Panc1 (cell line): ENCODE measurements at regions not wholly inside any gene's neighbourhood (a gene's known extent, or its start where the extent isn't known, plus 50 kb on each side); places are given as distances from the start of the nearest gene placed in this dataset.

Source experiments
- ATAC-seq: fragments of 200-7000 bp; cut with Tn5 transposase; 2 replicates; pipeline ENCODE4 v1.9.1; 2020; ENCODE audit warnings: mild to moderate bottlenecking, moderate library complexity
- BruUV-seq: library from RNA; stranded (reverse); fragments of 400-500 nt; replicated peaks from 2 replicates; lab custom pipeline; 2021; lab: Mats Ljungman, UMichigan
- CTCF ChIA-PET: fragments of 300-600 bp; sonication (Branson Sonifier 250); formaldehyde crosslinking; loops from one replicate; lab custom pipeline; 2022; ENCODE audit warnings: antibody characterized with exemption; lab: Charles Lee
- POLR2A ChIA-PET: fragments of 300-600 bp; sonication (Branson Sonifier 250); formaldehyde crosslinking; loops from one replicate; lab custom pipeline; 2022; ENCODE audit warnings: antibody characterized with exemption; lab: Charles Lee
- DNase-seq: peaks from one replicate; pipeline ENCODE4 v3.0.0-alpha.2; 2010; ENCODE audit warnings: low read depth, low spot score
- H3K27ac ChIP-seq: 2 replicates; pipeline ENCODE4 v1.5.1; 2011; ENCODE audit warnings: mild to moderate bottlenecking, low read length, inconsistent platforms
- H3K27me3 ChIP-seq: fragments of 200-500 bp; sonication (Bioruptor generic); 2 replicates; pipeline ENCODE4 v1.6.0; 2014; ENCODE audit warnings: low read length, inconsistent platforms; ENCODE audit not compliant: control insufficient read depth, insufficient read depth
- H3K36me3 ChIP-seq: fragments of 200-500 bp; sonication (Bioruptor generic); 2 replicates; pipeline ENCODE4 v1.5.1; 2014; ENCODE audit warnings: inconsistent platforms, mild to moderate bottlenecking, low read length, moderate library complexity; ENCODE audit not compliant: control insufficient read depth, insufficient read depth
- H3K4me1 ChIP-seq: 2 replicates; pipeline ENCODE4 v1.5.1; 2011; ENCODE audit warnings: inconsistent platforms, mild to moderate bottlenecking, low read length, moderate library complexity; ENCODE audit not compliant: control insufficient read depth, insufficient read depth
- H3K4me3 ChIP-seq, 2 experiments: 2 replicates each; pipeline ENCODE4 v1.5.1; 2011 to 2012; ENCODE audit warnings: low read depth in 2 of 2, low read length in 2 of 2, mild to moderate bottlenecking in 2 of 2, inconsistent platforms in 1 of 2, moderate library complexity in 1 of 2
- H3K9me3 ChIP-seq: fragments of 200-500 bp; sonication (Bioruptor generic); 2 replicates; pipeline ENCODE4 v1.5.1; 2014; ENCODE audit warnings: low read depth, mild to moderate bottlenecking, inconsistent platforms, low read length, moderate library complexity; ENCODE audit not compliant: control insufficient read depth, insufficient read depth
- POLR2AphosphoS5 ChIP-seq: IDR thresholded peaks from 2 replicates; pipeline ENCODE4 v1.6.1; 2012; ENCODE audit warnings: mild to moderate bottlenecking, low read depth, low read length, moderate library complexity
- REST ChIP-seq, 2 experiments: IDR thresholded peaks; 2 replicates each; pipeline ENCODE4 v1.6.1; 2011 to 2012; ENCODE audit warnings: low read depth in 2 of 2, control low read depth in 1 of 2, low read length in 1 of 2, mild to moderate bottlenecking in 1 of 2, moderate library complexity in 1 of 2; ENCODE audit not compliant: insufficient read depth in 1 of 2
- SIN3A ChIP-seq: IDR thresholded peaks from 2 replicates; pipeline ENCODE4 v1.6.1; 2012; ENCODE audit warnings: low read depth, mild to moderate bottlenecking, low read length, moderate library complexity, borderline replicate concordance; ENCODE audit not compliant: insufficient read depth
- TCF7L2 ChIP-seq: IDR thresholded peaks from 2 replicates; pipeline ENCODE4 v1.6.1; 2011; ENCODE audit warnings: mild to moderate bottlenecking, low read depth, low read length, inconsistent platforms
- in situ Hi-C: cut with HindIII; loops from 2 replicates; pipeline ENCODE4 v1.10.0; 2016; ENCODE audit warnings: low sequenced_read_pairs, low pct_unique_long_range_greater_than_20kb
- intact Hi-C: fragments of 100-400 bp; cut with micrococcal nuclease; formaldehyde crosslinking; loops from one replicate; pipeline ENCODE4 v1.10.0; 2022; ENCODE audit not compliant: unreplicated experiment
- TF ChIP-seq, protein P1 (sequence below): fragments of 450-650 bp; IDR thresholded peaks from 2 replicates; pipeline ENCODE4 v1.5.1; 2017; ENCODE audit warnings: mild to moderate bottlenecking

DNA sequence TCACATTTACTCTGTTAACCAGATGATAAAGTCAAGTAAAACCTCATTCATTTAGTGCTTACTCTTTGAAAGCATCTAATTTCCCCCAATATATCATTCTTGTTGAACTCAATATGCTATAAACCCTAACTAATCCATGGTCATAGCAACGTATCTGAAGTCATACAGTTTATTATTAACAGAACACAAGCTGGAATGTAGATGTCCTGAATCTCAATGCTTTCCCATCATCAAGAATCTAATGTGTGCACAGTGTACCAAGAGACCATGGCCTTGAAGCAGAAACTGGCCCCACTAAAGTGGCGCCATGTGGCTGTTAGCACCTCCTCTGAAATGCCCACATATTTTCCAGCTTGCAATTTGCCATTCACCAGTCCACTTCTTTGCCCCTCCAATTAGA is 245.8 kb downstream of the SOX9 start:
- no peak for TF ChIP-seq SIN3A
- POLR2A ChIA-PET, result interaction anchor here (0.9 kb wide), 1 partner anchor 17 kb away, joined by 3 read pairs; no protein-coding TSS in a partner anchor
- intact Hi-C loops (no loop called here), in situ Hi-C loops (no loop called here)
- no peak for ATAC-seq
- peaks cover 7% of the 10 kb centered on the region; the same call in 1 of the 2 replicates for H3K4me1 ChIP-seq
- no TSS peak for BruUV-seq
- no peak for DNase-seq
- no peak overlapping the region for H3K4me3 ChIP-seq
- H3K9me3 ChIP-seq, result no peaks in the 10 kb centered on the region
- no peaks in the 10 kb centered on the region for H3K36me3 ChIP-seq
- CTCF ChIA-PET, result no interaction called here
- H3K27ac ChIP-seq, result no peak overlapping the region
- no peaks in the 10 kb centered on the region for H3K27me3 ChIP-seq

GRCh38 chr17:72368191-72368590 is 247.4 kb downstream of the SOX9 start:
- Histone ChIP-seq H3K9me3 (no peaks in the 10 kb centered on the region), H3K4me1 (peaks cover 2% of the 10 kb centered on the region; the same call in 1 of the 2 replicates), H3K27ac (no peak overlapping the region), H3K4me3 (no peak overlapping the region), H3K27me3 (no peaks in the 10 kb centered on the region), H3K36me3 (no peaks in the 10 kb centered on the region)
- CTCF ChIA-PET, result interaction anchor here (0.5 kb wide), 1 partner anchor 78 kb away, joined by 4 read pairs; no protein-coding TSS in a partner anchor
- in situ Hi-C loops (no loop called here), intact Hi-C loops (no loop called here)
- no peak for DNase-seq
- POLR2A ChIA-PET, result interaction anchor here (0.6 kb wide), 1 partner anchor 246 kb away, joined by 3 read pairs; no protein-coding TSS in a partner anchor
- no TSS peak for BruUV-seq
- TF ChIP-seq TCF7L2 (no peak), POLR2AphosphoS5 (no peak), SIN3A (no peak), REST (IDR thresholded peaks at IDR 0.05; ENCODE audit: insufficient read depth in 1 of 2, low read depth in 2 of 2, low read length in 1 of 2) (no peak)
- TF ChIP-seq, protein P1, sequence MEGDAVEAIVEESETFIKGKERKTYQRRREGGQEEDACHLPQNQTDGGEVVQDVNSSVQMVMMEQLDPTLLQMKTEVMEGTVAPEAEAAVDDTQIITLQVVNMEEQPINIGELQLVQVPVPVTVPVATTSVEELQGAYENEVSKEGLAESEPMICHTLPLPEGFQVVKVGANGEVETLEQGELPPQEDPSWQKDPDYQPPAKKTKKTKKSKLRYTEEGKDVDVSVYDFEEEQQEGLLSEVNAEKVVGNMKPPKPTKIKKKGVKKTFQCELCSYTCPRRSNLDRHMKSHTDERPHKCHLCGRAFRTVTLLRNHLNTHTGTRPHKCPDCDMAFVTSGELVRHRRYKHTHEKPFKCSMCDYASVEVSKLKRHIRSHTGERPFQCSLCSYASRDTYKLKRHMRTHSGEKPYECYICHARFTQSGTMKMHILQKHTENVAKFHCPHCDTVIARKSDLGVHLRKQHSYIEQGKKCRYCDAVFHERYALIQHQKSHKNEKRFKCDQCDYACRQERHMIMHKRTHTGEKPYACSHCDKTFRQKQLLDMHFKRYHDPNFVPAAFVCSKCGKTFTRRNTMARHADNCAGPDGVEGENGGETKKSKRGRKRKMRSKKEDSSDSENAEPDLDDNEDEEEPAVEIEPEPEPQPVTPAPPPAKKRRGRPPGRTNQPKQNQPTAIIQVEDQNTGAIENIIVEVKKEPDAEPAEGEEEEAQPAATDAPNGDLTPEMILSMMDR, result no peak
- ATAC-seq, result no peak

GRCh38 chr17:72369366-72369765 is 248.5 kb downstream of the SOX9 start:
- Histone ChIP-seq H3K27ac (no peak overlapping the region), H3K27me3 (no peaks in the 10 kb centered on the region), H3K4me3 (no peak overlapping the region), H3K4me1 (no peaks in the 10 kb centered on the region; the same call in 1 of the 2 replicates), H3K9me3 (no peaks in the 10 kb centered on the region), H3K36me3 (no peaks in the 10 kb centered on the region)
- in situ Hi-C loops (no loop called here), intact Hi-C loops (no loop called here)
- no peak for TF ChIP-seq TCF7L2
- TF ChIP-seq POLR2AphosphoS5, result no peak
- TF ChIP-seq, protein P1, result no peak
- TF ChIP-seq REST (IDR thresholded peaks at IDR 0.05; ENCODE audit: insufficient read depth in 1 of 2, low read depth in 2 of 2, low read length in 1 of 2), result no peak
- TF ChIP-seq SIN3A, result no peak
- ChIA-PET CTCF (no interaction called here), POLR2A (interaction anchor here (0.7 kb wide), 1 partner anchor 14 kb away, joined by 3 read pairs; no protein-coding TSS in a partner anchor)
- BruUV-seq, result no TSS peak
- ATAC-seq (no peak), DNase-seq (no peak)
